SKM-1 (cell line): ENCODE measurements at regions not wholly inside any gene's neighbourhood (a gene's known extent, or its start where the extent isn't known, plus 50 kb on each side); places are given as distances from the start of the nearest gene placed in this dataset.
"Not testable (repeated sequence)": the region's sequence is repeated elsewhere in the genome, so short reads cannot be mapped to it uniquely, and the experiment has no call there.

Source experiments
- DNase-seq: peaks from one replicate; lab custom pipeline; 2025; ENCODE audit not compliant: unreplicated experiment; lab: John Stamatoyannopoulos, UW

- DNase-seq: no peak
These were observed 489.6 kb upstream of the MIR17HG start for GRCh38 chr13:90857921-90858320.

- no peak for DNase-seq
These were observed 481.5 kb upstream of the MIR17HG start for GRCh38 chr13:90866006-90866405.

GRCh38 chr13:90867336-90867683 is 480.2 kb upstream of the MIR17HG start:
- DNase-seq: peak; percentile 83

- no peak for DNase-seq
These were observed 479.1 kb upstream of the MIR17HG start for GRCh38 chr13:90868321-90868920.

- DNase-seq: no peak
These were observed 477.9 kb upstream of the MIR17HG start for GRCh38 chr13:90869580-90869979.

- DNase-seq: no peak
These were observed 474.9 kb upstream of the MIR17HG start for GRCh38 chr13:90872491-90873025.

GRCh38 chr13:90880790-90881189 is 466.7 kb upstream of the MIR17HG start:
- DNase-seq: no peak

- DNase-seq: no peak
These were observed 464.9 kb upstream of the MIR17HG start for GRCh38 chr13:90882551-90882950.

GRCh38 chr13:90883592-90883991 is 463.9 kb upstream of the MIR17HG start:
- no peak for DNase-seq

- no peak for DNase-seq
These were observed 463.4 kb upstream of the MIR17HG start for GRCh38 chr13:90884066-90884465.

- DNase-seq: no peak
These were observed 457.3 kb upstream of the MIR17HG start for GRCh38 chr13:90889906-90890834.

GRCh38 chr13:90891329-90891728 is 456.2 kb upstream of the MIR17HG start:
- DNase-seq: no peak

GRCh38 chr13:90893199-90893598 is 454.3 kb upstream of the MIR17HG start:
- not testable (repeated sequence) for DNase-seq

GRCh38 chr13:90896002-90896401 is 451.5 kb upstream of the MIR17HG start:
- DNase-seq: no peak

- no peak for DNase-seq
These were observed 448.7 kb upstream of the MIR17HG start for GRCh38 chr13:90898811-90899210.

GRCh38 chr13:90899416-90899815 is 448.1 kb upstream of the MIR17HG start:
- DNase-seq: no peak

GRCh38 chr13:90902255-90902654 is 445.2 kb upstream of the MIR17HG start:
- DNase-seq: no peak

- no peak for DNase-seq
These were observed 440.9 kb upstream of the MIR17HG start for GRCh38 chr13:90906554-90906953.

- no peak for DNase-seq
These were observed 438.7 kb upstream of the MIR17HG start for GRCh38 chr13:90908792-90909191.

GRCh38 chr13:90910018-90910639 is 437.4 kb upstream of the MIR17HG start:
- DNase-seq: no peak

GRCh38 chr13:90912247-90912646 is 435.2 kb upstream of the MIR17HG start:
- no peak for DNase-seq

GRCh38 chr13:90918536-90918935 is 429.0 kb upstream of the MIR17HG start:
- no peak for DNase-seq
